ENCODE measurements at regions not wholly inside any gene's neighbourhood (a gene's known extent, or its start where the extent isn't known, plus 50 kb on each side); places are given as distances from the start of the nearest gene placed in this dataset.

GRCh38 chr9:124120272-124120671 lies 108.7 kb downstream of the LHX2 start (continued):
- TF ChIP-seq ZBTB33 (IDR thresholded peaks at IDR 0.05; ENCODE audit: borderline replicate concordance, low read depth): no peak
- no peak for TF ChIP-seq CTCF (IDR thresholded peaks at IDR 0.05)
- no peak for TF ChIP-seq POLR2AphosphoS5 (IDR thresholded peaks at IDR 0.05; ENCODE audit: low read depth, low read length)
- TF ChIP-seq USF2 (IDR thresholded peaks at IDR 0.05; ENCODE audit: borderline replicate concordance, low read depth, low read length): no peak
- no peak for TF ChIP-seq EZH2phosphoT487 (IDR thresholded peaks at IDR 0.05; ENCODE audit: borderline replicate concordance, low read depth)
- TF ChIP-seq TAF1 (IDR thresholded peaks at IDR 0.05; ENCODE audit: borderline replicate concordance, low read depth, low read length): no peak

- TF ChIP-seq TAF1 (IDR thresholded peaks at IDR 0.05; ENCODE audit: borderline replicate concordance, low read depth, low read length) (no peak), MEF2A (IDR thresholded peaks at IDR 0.05; ENCODE audit: borderline replicate concordance, low read depth) (no peak), EP300 (IDR thresholded peaks at IDR 0.05; ENCODE audit: borderline replicate concordance in 1 of 2, low read depth in 1 of 2, low read length in 1 of 2) (no peak), FOXJ3 (CRISPR knock-in tag; IDR thresholded peaks at IDR 0.05) (no peak), POLR2AphosphoS5 (IDR thresholded peaks at IDR 0.05; ENCODE audit: low read depth, low read length) (no peak), NRF1 (IDR thresholded peaks at IDR 0.05; ENCODE audit: low read depth, low read length) (no peak), IRF3 (IDR thresholded peaks at IDR 0.05; ENCODE audit: low read depth, low read length) (no peak), ZBTB33 (IDR thresholded peaks at IDR 0.05; ENCODE audit: borderline replicate concordance, low read depth) (no peak), SMC3 (IDR thresholded peaks at IDR 0.05; ENCODE audit: low read depth, low read length) (no peak), RXRA (IDR thresholded peaks at IDR 0.05; ENCODE audit: borderline replicate concordance, low read depth) (no peak), GABPA (IDR thresholded peaks at IDR 0.05; ENCODE audit: low read depth) (no peak), MXI1 (IDR thresholded peaks at IDR 0.05; ENCODE audit: low read depth, low read length) (no peak), PBX3 (IDR thresholded peaks at IDR 0.05) (no peak), RAD21 (IDR thresholded peaks at IDR 0.05; ENCODE audit: low read length) (no peak), FOSL2 (IDR thresholded peaks at IDR 0.05; ENCODE audit: borderline replicate concordance, low read depth) (no peak)
- H3F3A ChIP-seq (replicated peaks; ENCODE audit: insufficient read depth): no peaks in the 10 kb centered on the region
- no peak overlapping the region for H3K27ac ChIP-seq (ENCODE audit: low read depth in 2 of 2, low read length in 1 of 2)
- H3K9me2 ChIP-seq: no peaks in the 10 kb centered on the region
- no peak overlapping the region for H3K4me2 ChIP-seq
- H3K4me1 ChIP-seq (ENCODE audit: control insufficient read depth in 1 of 2, insufficient read depth in 2 of 2, low read depth in 1 of 2, low read length in 1 of 2): no peaks in the 10 kb centered on the region
- WGBS (ENCODE audit: low lambda C conversion rate): 63% methylated on average over 1 of the region's 1 CpG
- no peak overlapping the region for H2AFZ ChIP-seq (ENCODE audit: low read depth)
- H4K20me1 ChIP-seq (ENCODE audit: insufficient read depth): no peaks in the 10 kb centered on the region
- no peaks in the 10 kb centered on the region; the same call in 1 of the 2 replicates for H3K27me3 ChIP-seq (ENCODE audit: insufficient read depth)
- no peak overlapping the region for H3K4me3 ChIP-seq (ENCODE audit: low read depth in 2 of 2, low read length in 1 of 2)
- no peak overlapping the region for H3K9ac ChIP-seq
- ChIA-PET CTCF (interaction anchor here (1.1 to 1.8 kb wide), 3 partner anchors 8 to 266 kb away, joined by 3 to 4 read pairs (median 3); no protein-coding TSS in a partner anchor), POLR2A (no interaction called here)
- DNase-seq: no peak
- no peaks in the 10 kb centered on the region for H3K79me2 ChIP-seq (ENCODE audit: insufficient read depth)
- H3K36me3 ChIP-seq (replicated peaks in 1 of 2; ENCODE audit: control insufficient read depth in 1 of 2, insufficient read depth in 2 of 2, low read length in 1 of 2): no peaks in the 10 kb centered on the region
- no peaks in the 10 kb centered on the region for H3K9me3 ChIP-seq
Measured at GRCh38 chr9:124121725-124122124, 110.2 kb downstream of the LHX2 start.
